ENCODE measurements at regions not wholly inside any gene's neighbourhood (a gene's known extent, or its start where the extent isn't known, plus 50 kb on each side); places are given as distances from the start of the nearest gene placed in this dataset.
A peak's percentile ranks its signal among the peaks of the same experiment; 100 is the strongest.
"Not testable (repeated sequence)": the region's sequence is repeated elsewhere in the genome, so short reads cannot be mapped to it uniquely, and the experiment has no call there.

GRCh38 chr14:97777622-97778355 is 980.6 kb downstream of the VRK1 start:
- DNase-seq = no peak

DNA sequence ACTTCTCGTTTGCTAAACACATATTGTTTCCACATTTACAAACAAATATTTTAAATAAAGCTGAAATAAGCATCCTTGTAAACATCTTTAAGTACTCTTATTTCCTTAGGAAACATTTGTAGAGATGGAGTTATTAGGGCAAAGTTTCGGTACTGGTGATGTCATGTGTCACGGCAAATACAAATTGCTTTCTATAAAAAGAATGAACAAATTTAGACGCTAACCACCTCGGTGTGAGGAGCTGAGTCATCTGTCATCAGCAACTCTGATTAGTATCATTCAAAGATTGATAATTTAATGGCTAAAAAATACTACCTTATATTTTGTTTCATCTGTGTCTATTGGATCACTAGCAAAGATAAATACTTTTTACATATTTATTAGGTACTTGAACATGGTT is 982.0 kb downstream of the VRK1 start:
- DNase-seq = no peak

DNA sequence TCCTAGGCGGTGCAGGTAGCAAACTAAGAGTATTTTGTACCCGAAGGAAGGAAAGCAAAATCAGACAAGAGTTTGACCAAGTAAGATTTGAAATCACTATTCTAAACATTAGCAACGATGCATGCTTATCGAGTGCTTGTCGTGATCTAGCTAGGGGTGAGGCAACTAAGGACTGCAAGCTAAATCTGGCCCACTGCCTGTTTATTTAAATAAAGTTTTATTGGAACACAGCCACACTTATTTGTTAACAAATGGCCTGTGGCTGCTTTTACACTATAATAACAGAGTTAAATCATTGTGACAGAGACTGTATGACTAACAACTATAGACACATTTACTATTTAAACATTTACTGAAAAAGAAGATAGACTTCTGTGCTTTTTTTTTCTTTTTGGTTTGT is 983.6 kb downstream of the VRK1 start:
- no peak for DNase-seq

DNA sequence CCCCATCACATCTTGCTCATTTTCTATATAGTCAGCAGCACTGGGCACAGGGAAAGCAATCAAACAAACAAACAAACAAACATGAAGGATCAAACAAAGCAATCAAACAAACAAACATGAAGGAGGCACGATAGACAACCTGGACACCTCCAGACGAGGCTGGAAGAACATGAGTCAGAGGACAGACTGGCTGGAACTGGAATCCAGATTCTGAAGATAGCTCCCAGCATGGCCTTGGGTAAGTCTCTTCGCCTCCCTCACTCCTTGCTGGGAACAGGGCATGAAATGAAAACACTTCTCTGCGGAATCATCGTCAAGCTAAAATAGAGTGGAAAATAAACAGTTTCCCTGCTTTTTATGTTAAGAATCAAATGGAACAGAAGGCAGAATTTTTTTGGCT is 984.8 kb downstream of the VRK1 start:
- no peak for DNase-seq

DNA sequence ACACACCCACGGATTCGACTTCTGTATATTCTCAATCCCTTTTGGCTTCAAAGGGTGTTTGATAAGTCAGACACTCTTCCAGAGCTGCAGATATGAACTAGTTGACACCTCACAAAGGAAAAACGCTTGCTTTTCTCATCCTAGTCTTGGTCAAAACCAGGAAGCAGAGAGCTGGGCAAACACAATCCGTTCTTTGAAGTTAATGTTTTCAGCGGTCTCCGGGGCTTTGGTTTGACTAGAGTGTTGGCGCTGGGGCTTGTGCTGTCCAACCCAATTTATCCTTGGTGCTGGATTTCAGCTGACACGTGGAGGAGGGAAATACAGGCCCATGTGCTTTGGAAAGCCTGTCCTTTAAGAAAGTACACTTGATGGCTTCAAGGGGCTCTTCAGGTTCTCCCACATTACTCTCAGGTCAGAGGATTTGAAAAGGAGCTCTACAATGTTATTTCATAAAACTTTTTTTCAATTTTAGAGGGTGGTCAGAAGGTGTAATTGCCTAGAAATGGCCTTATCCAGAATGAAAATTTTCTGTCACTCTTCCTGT is 985.8 kb downstream of the VRK1 start:
- DNase-seq = no peak

DNA sequence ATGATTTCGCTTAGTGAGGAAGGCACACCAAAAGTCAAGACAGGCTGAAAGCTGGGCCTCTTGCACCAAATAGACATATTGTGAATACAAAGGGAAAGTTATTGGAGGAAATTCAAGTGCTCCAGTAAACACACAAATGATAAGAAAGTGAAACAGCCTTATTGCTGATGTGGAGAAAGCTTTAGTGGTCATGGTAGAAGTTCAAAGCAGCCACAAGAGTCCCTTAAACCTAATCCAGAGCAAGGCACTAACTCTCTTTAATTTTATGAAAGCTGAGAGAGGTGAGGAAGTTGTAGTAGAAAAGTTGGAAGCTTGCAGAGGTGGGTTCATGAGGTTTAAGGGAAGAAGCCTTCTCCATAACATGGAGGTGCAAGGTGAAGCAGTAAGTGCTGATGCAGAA is 988.3 kb downstream of the VRK1 start:
- DNase-seq = no peak

DNA sequence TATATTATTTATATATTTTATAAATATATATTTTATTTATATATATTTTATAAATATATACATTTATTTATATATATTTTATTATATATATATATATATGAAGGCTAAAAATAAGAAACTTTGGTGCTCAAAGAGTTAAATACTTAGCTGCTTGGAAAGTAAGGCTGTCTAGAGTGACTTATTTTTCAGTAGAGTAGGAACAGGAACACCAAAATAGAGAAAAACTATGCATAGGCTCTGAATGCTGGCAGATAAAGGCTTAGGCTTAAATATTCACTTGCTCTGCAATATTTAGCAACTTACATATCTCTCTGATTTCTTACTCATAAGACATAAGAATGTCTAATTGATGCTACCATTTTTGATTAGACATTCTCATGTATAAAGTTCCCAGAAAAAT is 991.2 kb downstream of the VRK1 start:
- peak in 1 of 2 experiments; percentile 15 for DNase-seq

- DNase-seq = no peak
Observed at GRCh38 chr14:97788846-97789526, 991.8 kb downstream of the VRK1 start.

DNA sequence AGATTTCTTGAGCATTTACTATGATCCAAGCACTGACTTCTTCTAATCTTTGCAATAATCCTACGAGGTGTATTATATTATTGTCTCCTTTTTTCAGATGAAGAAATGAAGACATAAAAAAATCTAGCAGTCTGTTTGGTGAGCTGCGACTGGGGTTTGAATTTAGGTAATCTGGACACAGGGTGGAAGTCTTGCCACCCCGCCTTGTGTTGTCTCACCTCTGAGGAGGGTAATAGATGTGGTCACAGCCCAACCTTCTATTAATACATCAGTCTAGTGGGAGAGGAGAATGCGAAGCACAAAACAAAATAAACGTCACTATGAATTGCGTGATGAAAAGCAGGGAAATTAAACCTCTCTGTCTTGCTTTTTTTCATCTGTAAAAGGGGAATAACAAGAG is 993.9 kb downstream of the VRK1 start:
- no peak for DNase-seq

- no peak for DNase-seq
Observed at GRCh38 chr14:97791906-97792305, 994.7 kb downstream of the VRK1 start.

- no peak for DNase-seq
Observed at GRCh38 chr14:97796511-97796910, 999.3 kb downstream of the VRK1 start.

- no peak for DNase-seq
Observed at GRCh38 chr14:97798176-97798575, 1001.0 kb downstream of the VRK1 start.

GRCh38 chr14:97802430-97803373 is 1005.5 kb downstream of the VRK1 start:
- DNase-seq = no peak

- no peak for DNase-seq
Observed at GRCh38 chr14:97804056-97804455, 1006.9 kb downstream of the VRK1 start.

DNA sequence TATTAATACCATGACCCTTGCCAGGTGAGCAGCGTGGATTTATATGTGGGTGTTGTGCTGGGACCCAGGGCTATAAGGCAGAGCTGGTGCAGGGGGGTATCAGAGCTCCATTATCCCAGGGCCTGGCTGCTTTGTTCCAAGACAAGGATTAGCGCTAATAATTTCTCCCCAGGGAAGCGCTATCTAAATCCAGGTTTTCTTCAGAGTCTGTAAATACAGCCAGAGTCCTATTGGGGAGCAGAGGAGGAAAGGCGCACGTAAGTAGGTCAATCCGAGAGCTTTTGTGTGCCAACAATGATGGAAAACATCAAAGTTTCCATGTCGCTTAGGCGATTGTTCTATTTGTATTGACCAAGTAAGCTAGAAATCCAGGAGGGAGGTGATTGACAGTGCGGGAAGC is 1009.7 kb downstream of the VRK1 start:
- DNase-seq = no peak

GRCh38 chr14:97808541-97808940 is 1011.4 kb downstream of the VRK1 start:
- not testable (repeated sequence) for DNase-seq

- DNase-seq = no peak
Observed at GRCh38 chr14:97813556-97813955, 1016.4 kb downstream of the VRK1 start.

DNA sequence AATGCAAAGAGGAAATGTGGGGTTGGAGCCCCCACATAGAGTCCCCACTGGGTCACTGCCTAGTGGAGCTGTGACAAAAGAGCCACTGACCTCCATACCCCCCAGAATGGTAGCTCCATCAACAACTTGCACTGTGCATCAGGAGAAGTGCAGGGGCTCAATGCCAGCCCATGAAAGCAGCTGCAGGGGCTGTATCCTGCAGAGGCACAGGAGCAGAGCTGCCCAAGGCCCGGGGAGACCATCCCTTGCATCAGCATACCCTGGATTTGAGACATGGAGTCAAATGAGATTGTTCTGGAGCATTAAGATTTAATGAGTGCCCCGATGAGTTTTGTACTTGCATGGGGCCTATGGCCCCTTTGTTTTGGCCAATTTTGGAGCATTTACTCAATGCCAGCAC is 1023.6 kb downstream of the VRK1 start:
- no peak for DNase-seq

DNA sequence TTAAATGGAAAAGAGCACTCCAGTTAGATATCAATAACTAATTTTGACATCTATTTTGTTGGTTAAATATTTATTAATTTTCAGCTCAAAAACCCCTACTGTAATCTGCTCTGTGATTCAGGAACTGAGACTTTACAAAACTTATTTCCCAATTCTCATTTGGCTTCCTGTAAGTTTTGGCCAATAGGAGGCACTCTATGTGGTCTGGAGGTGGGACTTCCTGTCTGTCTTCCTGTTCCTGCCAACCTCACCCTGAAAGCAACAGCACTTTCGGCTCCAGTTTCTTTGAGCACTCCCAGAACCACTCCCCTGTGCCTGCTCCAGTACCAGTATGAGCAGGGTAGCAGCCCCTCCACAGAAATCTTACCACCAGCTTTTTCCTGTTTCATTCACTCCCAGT is 1027.0 kb downstream of the VRK1 start:
- no peak for DNase-seq

DNA sequence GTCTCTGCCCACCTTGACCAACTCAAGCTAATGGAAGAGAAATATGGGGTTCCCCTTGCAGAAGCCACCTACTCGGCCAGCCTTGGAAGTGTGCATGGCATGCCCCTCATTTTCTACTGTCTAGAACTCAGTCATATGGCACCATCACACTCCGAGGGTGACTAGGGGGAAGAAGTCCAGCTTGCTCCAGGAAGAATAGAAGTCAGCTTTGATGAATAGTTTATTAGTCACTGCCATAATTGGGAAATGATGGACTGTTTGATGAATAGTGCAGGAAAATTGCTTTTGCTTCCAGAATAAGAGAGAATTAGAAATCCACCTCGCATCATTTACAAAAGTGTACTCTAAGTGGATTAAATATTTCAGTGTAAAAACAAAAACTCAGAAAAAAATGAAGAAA is 1030.6 kb downstream of the VRK1 start:
- no peak for DNase-seq

DNA sequence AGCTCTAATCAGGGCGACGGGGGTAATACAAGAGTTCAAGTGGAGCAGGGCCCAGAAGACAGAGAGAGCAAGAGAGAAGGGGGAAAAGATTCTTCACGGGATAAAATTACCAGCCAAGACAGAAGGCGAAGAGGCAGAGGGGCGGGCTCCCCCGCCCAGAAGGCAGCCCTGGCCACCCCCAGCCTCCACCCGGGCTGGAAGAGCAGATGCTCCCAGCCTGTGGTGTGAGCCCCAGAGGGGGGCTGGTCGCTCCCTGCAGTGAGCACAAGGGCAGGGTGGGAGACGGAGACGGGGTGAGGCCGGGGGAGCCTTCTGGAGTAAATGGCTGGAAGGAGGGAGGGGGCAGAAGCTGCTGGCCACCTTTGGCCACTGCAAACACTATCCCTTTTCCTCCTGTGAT is 1035.6 kb downstream of the VRK1 start:
- no peak for DNase-seq

DNA sequence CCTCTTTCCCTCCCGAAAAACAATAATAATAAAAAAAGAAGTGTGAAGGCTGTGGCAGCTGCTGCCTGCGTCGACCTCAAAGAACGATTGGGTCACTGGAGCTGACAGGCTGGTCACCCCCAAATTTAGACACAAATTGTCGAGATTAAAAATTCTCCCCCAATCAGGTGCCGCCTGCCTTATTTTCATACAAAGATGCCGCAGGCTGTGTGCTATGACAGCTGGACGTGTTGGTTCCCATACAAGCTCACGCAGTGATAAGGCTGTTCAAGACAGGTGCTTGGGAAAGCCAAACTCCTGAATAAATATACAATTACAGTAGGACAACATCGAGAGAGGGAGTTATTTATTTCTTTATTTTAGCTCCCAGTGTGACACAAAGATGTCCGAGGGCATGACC is 1041.8 kb downstream of the VRK1 start:
- DNase-seq = peak in 1 of 2 experiments; percentile 13

GRCh38 chr14:97840159-97840558 is 1043.0 kb downstream of the VRK1 start:
- DNase-seq = no peak
